ENCODE measurements at regions not wholly inside any gene's neighbourhood (a gene's known extent, or its start where the extent isn't known, plus 50 kb on each side); places are given as distances from the start of the nearest gene placed in this dataset.
A peak's percentile ranks its signal among the peaks of the same experiment; 100 is the strongest.

GRCh38 chr9:89661956-89662717 lies 57.3 kb downstream of the GADD45G start:
- Histone ChIP-seq H3K4ac (ENCODE audit: low read length) (no peak overlapping the region), H2BK120ac (ENCODE audit: low read depth, low read length) (no peak overlapping the region), H2AFZ (ENCODE audit: low read length) (peak overlapping the region; percentile 90), H4K8ac (ENCODE audit: low read depth, low read length) (no peak overlapping the region), H3K14ac (ENCODE audit: low read length) (no peak overlapping the region), H3K36me3 (replicated peaks in 1 of 2; ENCODE audit: control insufficient read depth in 2 of 2, insufficient read depth in 2 of 2, low read length in 2 of 2) (no peaks in the 10 kb centered on the region), H3K4me3 (ENCODE audit: low read length in 2 of 2) (peak overlapping the region in 1 of 2 donors; percentile 17), H3K18ac (ENCODE audit: low read length) (peak overlapping the region; percentile 62), H3K27ac (replicated peaks; ENCODE audit: low read length) (no peak overlapping the region), H2BK5ac (ENCODE audit: low read length) (no peak overlapping the region), H3K79me1 (ENCODE audit: low read depth, low read length) (no peaks in the 10 kb centered on the region), H3K4me2 (ENCODE audit: insufficient read depth, low read length, poor library complexity, severe bottlenecking) (no peak overlapping the region), H3K23ac (ENCODE audit: low read depth, low read length, poor library complexity) (no peak overlapping the region), H3K4me1 (ENCODE audit: control insufficient read depth in 2 of 2, insufficient read depth in 1 of 2, low read depth in 1 of 2, low read length in 2 of 2) (peaks cover 6 to 19% of the 10 kb centered on the region in 2 donors), H4K91ac (ENCODE audit: low read depth, low read length, poor library complexity) (no peak overlapping the region), H2AK5ac (ENCODE audit: low read depth, low read length) (peak overlapping the region; percentile 65), H2BK12ac (ENCODE audit: low read length) (no peak overlapping the region), H3K9me3 (replicated peaks in 1 of 2; ENCODE audit: control insufficient read depth in 2 of 2, insufficient read depth in 1 of 2, low read depth in 1 of 2, low read length in 2 of 2) (no peaks in the 10 kb centered on the region), H3K9ac (ENCODE audit: low read depth, low read length, poor library complexity) (no peak overlapping the region), H2BK15ac (ENCODE audit: low read length) (peak overlapping the region; percentile 82), H3K27me3 (ENCODE audit: control insufficient read depth in 3 of 3, insufficient read depth in 3 of 3, low read depth in 1 of 3, low read length in 3 of 3) (peaks cover 0 to 34% (median 0%) of the 10 kb centered on the region in 3 experiments)
- peak; percentile 84 for DNase-seq (ENCODE audit: low spot score)
- WGBS, 2 donors (ENCODE audit: extremely low coverage in 2 of 2, insufficient read length in 2 of 2, insufficient replicate concordance in 1 of 2): no CpG with 5 or more reads among the region's 21 CpGs

- H3K79me1 ChIP-seq (ENCODE audit: low read depth, low read length): no peaks in the 10 kb centered on the region
- H2AK5ac ChIP-seq (ENCODE audit: low read depth, low read length): peak overlapping the region; percentile 65
- H3K9ac ChIP-seq (ENCODE audit: low read depth, low read length, poor library complexity): no peak overlapping the region
- H4K8ac ChIP-seq (ENCODE audit: low read depth, low read length): no peak overlapping the region
- no peak overlapping the region for H3K4ac ChIP-seq (ENCODE audit: low read length)
- H2BK15ac ChIP-seq (ENCODE audit: low read length): peak overlapping the region; percentile 82
- peak overlapping the region in 1 of 2 donors; percentile 12 for H3K4me3 ChIP-seq (ENCODE audit: low read length in 2 of 2)
- H3K23ac ChIP-seq (ENCODE audit: low read depth, low read length, poor library complexity): no peak overlapping the region
- no peak overlapping the region for H2BK5ac ChIP-seq (ENCODE audit: low read length)
- no peak overlapping the region for H4K91ac ChIP-seq (ENCODE audit: low read depth, low read length, poor library complexity)
- no peaks in the 10 kb centered on the region for H3K9me3 ChIP-seq (replicated peaks in 1 of 2; ENCODE audit: control insufficient read depth in 2 of 2, insufficient read depth in 1 of 2, low read depth in 1 of 2, low read length in 2 of 2)
- peak overlapping the region; percentile 68 for H3K18ac ChIP-seq (ENCODE audit: low read length)
- H2AFZ ChIP-seq (ENCODE audit: low read length): peak overlapping the region; percentile 90
- peak overlapping the region; percentile 40 for H3K14ac ChIP-seq (ENCODE audit: low read length)
- no peak overlapping the region for H3K4me2 ChIP-seq (ENCODE audit: insufficient read depth, low read length, poor library complexity, severe bottlenecking)
- H3K36me3 ChIP-seq (replicated peaks in 1 of 2; ENCODE audit: control insufficient read depth in 2 of 2, insufficient read depth in 2 of 2, low read length in 2 of 2): no peaks in the 10 kb centered on the region
- H3K4me1 ChIP-seq (ENCODE audit: control insufficient read depth in 2 of 2, insufficient read depth in 1 of 2, low read depth in 1 of 2, low read length in 2 of 2): peaks cover 6 to 14% of the 10 kb centered on the region in 2 donors
- peak overlapping the region; percentile 87 for H2BK12ac ChIP-seq (ENCODE audit: low read length)
- no peak for DNase-seq (ENCODE audit: low spot score)
- H3K27me3 ChIP-seq (ENCODE audit: control insufficient read depth in 3 of 3, insufficient read depth in 3 of 3, low read depth in 1 of 3, low read length in 3 of 3): peaks cover 0 to 26% (median 0%) of the 10 kb centered on the region in 3 experiments
- H3K27ac ChIP-seq (replicated peaks; ENCODE audit: low read length): no peak overlapping the region
- H2BK120ac ChIP-seq (ENCODE audit: low read depth, low read length): no peak overlapping the region
- WGBS, 2 donors (ENCODE audit: extremely low coverage in 2 of 2, insufficient read length in 2 of 2, insufficient replicate concordance in 1 of 2): no CpG with 5 or more reads among the region's 22 CpGs
Observed at GRCh38 chr9:89662718-89663613, 58.2 kb downstream of the GADD45G start.

- H3K4me2 ChIP-seq (ENCODE audit: insufficient read depth, low read length, poor library complexity, severe bottlenecking): no peak overlapping the region
- no peak overlapping the region for H4K8ac ChIP-seq (ENCODE audit: low read depth, low read length)
- WGBS, 2 donors (ENCODE audit: extremely low coverage in 2 of 2, insufficient read length in 2 of 2, insufficient replicate concordance in 1 of 2): no CpG with 5 or more reads among the region's 3 CpGs
- no peaks in the 10 kb centered on the region for H3K36me3 ChIP-seq (replicated peaks in 1 of 2; ENCODE audit: control insufficient read depth in 2 of 2, insufficient read depth in 2 of 2, low read length in 2 of 2)
- H3K4ac ChIP-seq (ENCODE audit: low read length): no peak overlapping the region
- H3K23ac ChIP-seq (ENCODE audit: low read depth, low read length, poor library complexity): no peak overlapping the region
- H3K27me3 ChIP-seq (ENCODE audit: control insufficient read depth in 3 of 3, insufficient read depth in 3 of 3, low read depth in 1 of 3, low read length in 3 of 3): peaks cover 0 to 22% (median 1%) of the 10 kb centered on the region in 3 experiments
- H2BK120ac ChIP-seq (ENCODE audit: low read depth, low read length): no peak overlapping the region
- H2AFZ ChIP-seq (ENCODE audit: low read length): no peak overlapping the region
- H3K4me1 ChIP-seq (ENCODE audit: control insufficient read depth in 2 of 2, insufficient read depth in 1 of 2, low read depth in 1 of 2, low read length in 2 of 2): peaks cover 11 to 16% of the 10 kb centered on the region in 2 donors
- H3K4me3 ChIP-seq (ENCODE audit: low read length in 2 of 2): no peak overlapping the region
- H3K79me1 ChIP-seq (ENCODE audit: low read depth, low read length): no peaks in the 10 kb centered on the region
- no peak overlapping the region for H2BK5ac ChIP-seq (ENCODE audit: low read length)
- H2BK15ac ChIP-seq (ENCODE audit: low read length): no peak overlapping the region
- H3K9me3 ChIP-seq (replicated peaks in 1 of 2; ENCODE audit: control insufficient read depth in 2 of 2, insufficient read depth in 1 of 2, low read depth in 1 of 2, low read length in 2 of 2): no peaks in the 10 kb centered on the region
- H3K14ac ChIP-seq (ENCODE audit: low read length): no peak overlapping the region
- DNase-seq (ENCODE audit: low spot score): no peak
- H2AK5ac ChIP-seq (ENCODE audit: low read depth, low read length): peak overlapping the region; percentile 5
- peak overlapping the region; percentile 22 for H3K18ac ChIP-seq (ENCODE audit: low read length)
- no peak overlapping the region for H3K9ac ChIP-seq (ENCODE audit: low read depth, low read length, poor library complexity)
- H2BK12ac ChIP-seq (ENCODE audit: low read length): peak overlapping the region; percentile 27
- no peak overlapping the region for H4K91ac ChIP-seq (ENCODE audit: low read depth, low read length, poor library complexity)
- no peak overlapping the region for H3K27ac ChIP-seq (replicated peaks; ENCODE audit: low read length)
Observed at GRCh38 chr9:89663614-89663970, 58.8 kb downstream of the GADD45G start.

- H3K9me3 ChIP-seq (replicated peaks in 1 of 2; ENCODE audit: control insufficient read depth in 2 of 2, insufficient read depth in 1 of 2, low read depth in 1 of 2, low read length in 2 of 2): no peaks in the 10 kb centered on the region
Observed at GRCh38 chr9:89664010-89664409, 59.2 kb downstream of the GADD45G start.

More at GRCh38 chr9:89664010-89664409, 59.2 kb downstream of the GADD45G start:
- Histone ChIP-seq H3K4me1 (ENCODE audit: control insufficient read depth in 2 of 2, insufficient read depth in 1 of 2, low read depth in 1 of 2, low read length in 2 of 2) (peaks cover 12 to 17% of the 10 kb centered on the region in 2 donors), H2BK120ac (ENCODE audit: low read depth, low read length) (no peak overlapping the region), H2AFZ (ENCODE audit: low read length) (no peak overlapping the region), H3K27ac (replicated peaks; ENCODE audit: low read length) (no peak overlapping the region), H2BK15ac (ENCODE audit: low read length) (no peak overlapping the region), H3K18ac (ENCODE audit: low read length) (no peak overlapping the region), H2BK12ac (ENCODE audit: low read length) (no peak overlapping the region), H2AK5ac (ENCODE audit: low read depth, low read length) (no peak overlapping the region), H4K8ac (ENCODE audit: low read depth, low read length) (no peak overlapping the region), H4K91ac (ENCODE audit: low read depth, low read length, poor library complexity) (no peak overlapping the region), H2BK5ac (ENCODE audit: low read length) (no peak overlapping the region), H3K14ac (ENCODE audit: low read length) (no peak overlapping the region), H3K27me3 (ENCODE audit: control insufficient read depth in 3 of 3, insufficient read depth in 3 of 3, low read depth in 1 of 3, low read length in 3 of 3) (peaks cover 0 to 23% (median 2%) of the 10 kb centered on the region in 3 experiments), H3K4ac (ENCODE audit: low read length) (no peak overlapping the region), H3K36me3 (replicated peaks in 1 of 2; ENCODE audit: control insufficient read depth in 2 of 2, insufficient read depth in 2 of 2, low read length in 2 of 2) (no peaks in the 10 kb centered on the region), H3K23ac (ENCODE audit: low read depth, low read length, poor library complexity) (no peak overlapping the region), H3K4me3 (ENCODE audit: low read length in 2 of 2) (no peak overlapping the region), H3K79me1 (ENCODE audit: low read depth, low read length) (no peaks in the 10 kb centered on the region), H3K4me2 (ENCODE audit: insufficient read depth, low read length, poor library complexity, severe bottlenecking) (no peak overlapping the region), H3K9ac (ENCODE audit: low read depth, low read length, poor library complexity) (no peak overlapping the region)
- DNase-seq (ENCODE audit: low spot score): no peak
- no CpG with 5 or more reads among the region's 4 CpGs for WGBS, 2 donors (ENCODE audit: extremely low coverage in 2 of 2, insufficient read length in 2 of 2, insufficient replicate concordance in 1 of 2)

Measured in neuronal stem cell (in vitro differentiated cells).